GM10266 (cell line): ENCODE measurements at regions not wholly inside any gene's neighbourhood (a gene's known extent, or its start where the extent isn't known, plus 50 kb on each side); places are given as distances from the start of the nearest gene placed in this dataset.

Experiments used
- DNase-seq: peaks from one replicate; pipeline ENCODE4 v3.0.0; 2012; ENCODE audit errors: extremely low spot score
- CTCF ChIP-seq: IDR thresholded peaks from 2 replicates; pipeline ENCODE4 v1.5.1; 2012; ENCODE audit warnings: mild to moderate bottlenecking, low read depth; ENCODE audit not compliant: control insufficient read depth, insufficient read depth; ENCODE audit errors: missing control alignments

GRCh38 chr21:35641271-35642016 lies 418.9 kb downstream of the SETD4 start:
- no peak for DNase-seq
- no peak for TF ChIP-seq CTCF

GRCh38 chr21:35637431-35637830 lies 422.9 kb downstream of the SETD4 start:
- no peak for TF ChIP-seq CTCF
- no peak for DNase-seq

- no peak for TF ChIP-seq CTCF
Observed at GRCh38 chr21:35635994-35636393, 424.3 kb downstream of the SETD4 start.

DNA sequence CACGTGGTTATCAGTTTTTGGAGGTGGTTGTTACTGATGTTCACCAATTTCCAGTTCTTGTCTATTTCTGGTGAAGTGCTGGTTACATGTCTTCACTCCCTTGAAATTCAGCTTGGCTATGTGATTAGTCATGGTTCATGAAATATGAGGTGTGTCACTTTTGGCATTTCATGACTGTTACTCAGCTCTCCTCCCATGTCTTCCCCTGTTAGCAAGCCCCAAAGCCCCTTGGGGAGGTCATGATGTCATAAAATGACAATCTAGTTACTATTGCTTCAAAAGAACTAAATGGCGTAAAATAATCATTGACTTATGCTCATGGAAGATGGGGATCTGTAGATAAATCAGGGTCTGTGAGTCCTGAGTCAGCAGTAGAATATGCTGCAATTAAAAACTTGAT lies 425.1 kb downstream of the SETD4 start:
- TF ChIP-seq CTCF, result no peak
- DNase-seq, result no peak

More at GRCh38 chr21:35635994-35636393, 424.3 kb downstream of the SETD4 start:
- DNase-seq, result no peak

DNA sequence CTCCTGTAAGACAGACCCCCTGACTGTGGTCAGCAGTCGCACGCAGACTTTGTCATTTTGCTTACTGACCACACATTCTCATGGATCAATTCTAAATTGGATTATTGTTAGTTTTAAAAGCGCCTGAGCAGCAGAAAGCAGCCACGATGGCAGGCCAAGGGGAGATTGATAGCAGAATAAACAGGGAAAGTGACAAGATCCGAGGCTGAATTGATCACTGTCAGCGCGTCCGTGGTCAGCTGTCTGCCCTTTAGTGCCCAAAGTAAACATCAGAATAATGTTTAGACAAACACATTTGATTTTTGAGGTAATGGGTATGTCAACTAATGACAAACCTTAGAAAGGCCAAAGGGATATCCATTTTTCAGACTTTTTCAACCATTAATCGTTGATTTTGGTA lies 426.8 kb downstream of the SETD4 start:
- DNase-seq, result no peak
- no peak for TF ChIP-seq CTCF

DNA sequence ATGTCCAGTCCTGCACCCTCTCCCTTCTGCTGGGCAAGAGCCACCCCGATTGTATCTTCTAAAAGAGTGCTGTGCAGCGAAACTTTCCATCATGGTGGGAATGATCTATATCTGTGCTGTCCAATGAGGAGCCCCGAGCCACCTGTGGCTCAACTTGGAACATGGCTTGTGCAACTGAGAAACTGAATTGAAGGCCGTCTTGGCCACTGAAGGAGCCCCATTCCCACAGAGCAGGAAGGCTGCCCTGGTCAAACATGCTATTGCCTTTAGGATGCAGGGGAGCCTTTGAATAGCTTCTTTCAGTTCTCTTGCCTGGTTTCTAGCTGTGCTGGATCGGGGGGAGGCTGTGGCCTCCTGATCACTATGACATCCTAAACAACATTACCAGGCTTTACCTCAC lies 427.6 kb downstream of the SETD4 start:
- no peak for DNase-seq

DNA sequence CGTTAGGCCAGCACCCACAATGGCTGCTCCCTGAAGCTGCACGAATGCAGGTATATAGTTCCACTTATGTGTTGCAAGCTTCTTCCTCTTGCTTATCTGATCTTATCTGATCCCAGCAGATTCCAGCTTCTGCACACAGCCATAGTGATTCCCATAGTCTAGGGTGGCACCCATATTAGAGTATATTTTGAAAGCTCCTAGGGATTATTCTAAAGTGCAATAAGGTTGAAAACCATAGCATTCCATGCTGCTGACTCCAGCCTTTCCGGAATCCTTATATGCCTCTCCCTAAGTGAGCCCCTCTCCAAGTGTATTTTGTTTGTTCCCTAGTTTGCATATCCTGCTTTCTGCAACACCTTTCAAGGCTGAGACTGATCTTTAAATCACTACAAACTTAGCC lies 432.0 kb downstream of the SETD4 start:
- DNase-seq, result no peak
- TF ChIP-seq CTCF, result no peak

More for the DNA sequence above, 427.6 kb downstream of the SETD4 start:
- no peak for TF ChIP-seq CTCF
